Hepatocyte (in vitro differentiated cells): ENCODE measurements at regions not wholly inside any gene's neighbourhood (a gene's known extent, or its start where the extent isn't known, plus 50 kb on each side); places are given as distances from the start of the nearest gene placed in this dataset.
"Not testable (repeated sequence)": the region's sequence is repeated elsewhere in the genome, so short reads cannot be mapped to it uniquely, and the experiment has no call there.

ENCODE experiments used
- DNase-seq: peaks from one replicate; pipeline ENCODE4 v3.0.0-alpha.2; 2016; ENCODE audit warnings: low spot score
- H2AFZ ChIP-seq: fragments of 200-600 bp; sonication (generic); 2 replicates; pipeline ENCODE4 v1.6.0; 2016; ENCODE audit warnings: antibody characterized with exemption, mild to moderate bottlenecking
- H3K27ac ChIP-seq: fragments of 200-600 bp; sonication (generic); 2 replicates; pipeline ENCODE4 v1.5.1; 2016; ENCODE audit warnings: mild to moderate bottlenecking
- H3K27me3 ChIP-seq: fragments of 200-600 bp; sonication (generic); 2 replicates; pipeline ENCODE4 v1.6.1; 2016
- H3K36me3 ChIP-seq: fragments of 200-600 bp; sonication (generic); replicated peaks from 2 replicates; pipeline ENCODE4 v1.5.1; 2016; ENCODE audit warnings: low read depth; ENCODE audit not compliant: insufficient read depth
- H3K4me1 ChIP-seq: fragments of 200-600 bp; sonication (generic); 2 replicates; pipeline ENCODE4 v1.5.1; 2016; ENCODE audit warnings: mild to moderate bottlenecking, moderate library complexity; ENCODE audit not compliant: insufficient read depth
- H3K4me2 ChIP-seq: fragments of 200-600 bp; sonication (generic); 2 replicates; pipeline ENCODE4 v1.6.0; 2016
- H3K4me3 ChIP-seq: fragments of 200-600 bp; sonication (generic); 2 replicates; pipeline ENCODE4 v1.5.1; 2016; ENCODE audit warnings: mild to moderate bottlenecking
- H3K79me2 ChIP-seq: fragments of 200-600 bp; sonication (generic); 2 replicates; pipeline ENCODE4 v1.6.0; 2017; ENCODE audit warnings: mild to moderate bottlenecking
- H3K9me2 ChIP-seq: fragments of 200-600 bp; sonication (generic); replicated peaks from 2 replicates; pipeline ENCODE4 v1.6.0; 2017; ENCODE audit warnings: mild to moderate bottlenecking; ENCODE audit not compliant: insufficient read depth
- H3K9me3 ChIP-seq: fragments of 200-600 bp; sonication (generic); 2 replicates; pipeline ENCODE4 v1.5.1; 2016; ENCODE audit warnings: low read depth, mild to moderate bottlenecking
- H4K20me1 ChIP-seq: fragments of 200-600 bp; sonication (generic); 2 replicates; pipeline ENCODE4 v1.6.0; 2016; ENCODE audit warnings: mild to moderate bottlenecking; ENCODE audit not compliant: insufficient read depth, poor library complexity, severe bottlenecking
- EZH2 ChIP-seq: fragments of 200-600 bp; sonication (generic); IDR thresholded peaks from 2 replicates; pipeline ENCODE4 v1.6.1; 2016; ENCODE audit warnings: antibody characterized with exemption, mild to moderate bottlenecking, borderline replicate concordance
- EZH2phosphoT487 ChIP-seq: fragments of 200-600 bp; sonication (generic); IDR thresholded peaks from one replicate; pipeline ENCODE4 v1.6.1; 2018; ENCODE audit warnings: antibody characterized with exemption, mild to moderate bottlenecking, low read depth, moderate library complexity; ENCODE audit not compliant: unreplicated experiment, severe bottlenecking
- WGBS: methylation state at CpG from one replicate; pipeline ENCODE4 v1.1.6; 2016; ENCODE audit warnings: low lambda C conversion rate; ENCODE audit errors: missing lambda C conversion rate; 5-methylcytosine and 5-hydroxymethylcytosine counted together
- TF ChIP-seq, protein P1 (sequence below): fragments of 200-600 bp; sonication (generic); IDR thresholded peaks from 2 replicates; pipeline ENCODE4 v1.5.1; 2016; ENCODE audit warnings: antibody characterized with exemption, mild to moderate bottlenecking; ENCODE audit not compliant: poor library complexity

DNA sequence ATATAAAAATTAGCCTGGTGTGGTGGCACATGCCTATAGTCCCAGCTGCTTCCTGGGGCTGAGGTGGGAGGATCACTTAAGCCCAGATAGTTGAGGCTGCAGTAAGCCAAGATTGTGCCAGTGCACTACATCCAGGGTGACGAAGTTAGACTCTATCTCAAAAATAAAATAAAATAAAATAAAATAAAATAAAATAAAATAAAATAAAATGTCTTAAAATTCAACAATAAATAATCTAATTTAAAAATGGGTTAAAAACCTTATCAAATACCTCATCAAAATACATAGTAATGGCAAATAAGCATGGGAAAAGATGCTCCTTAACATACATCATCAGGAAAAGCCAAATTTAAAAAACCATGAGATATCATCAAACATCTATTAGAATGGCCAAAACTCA lies 760.2 kb upstream of the AGA start:
- no peak overlapping the region for H2AFZ ChIP-seq
- no peak overlapping the region for H3K4me3 ChIP-seq
- H3K4me2 ChIP-seq = no peak overlapping the region
- no peak overlapping the region for H3K27ac ChIP-seq
- WGBS = 88% methylated on average over 1 of the region's 1 CpG
- H3K9me3 ChIP-seq = no peaks in the 10 kb centered on the region
- no peaks in the 10 kb centered on the region for H3K9me2 ChIP-seq
- no peaks in the 10 kb centered on the region for H3K27me3 ChIP-seq
- no peak for DNase-seq
- TF ChIP-seq EZH2 (no peak), EZH2phosphoT487 (no peak)
- TF ChIP-seq, protein P1, sequence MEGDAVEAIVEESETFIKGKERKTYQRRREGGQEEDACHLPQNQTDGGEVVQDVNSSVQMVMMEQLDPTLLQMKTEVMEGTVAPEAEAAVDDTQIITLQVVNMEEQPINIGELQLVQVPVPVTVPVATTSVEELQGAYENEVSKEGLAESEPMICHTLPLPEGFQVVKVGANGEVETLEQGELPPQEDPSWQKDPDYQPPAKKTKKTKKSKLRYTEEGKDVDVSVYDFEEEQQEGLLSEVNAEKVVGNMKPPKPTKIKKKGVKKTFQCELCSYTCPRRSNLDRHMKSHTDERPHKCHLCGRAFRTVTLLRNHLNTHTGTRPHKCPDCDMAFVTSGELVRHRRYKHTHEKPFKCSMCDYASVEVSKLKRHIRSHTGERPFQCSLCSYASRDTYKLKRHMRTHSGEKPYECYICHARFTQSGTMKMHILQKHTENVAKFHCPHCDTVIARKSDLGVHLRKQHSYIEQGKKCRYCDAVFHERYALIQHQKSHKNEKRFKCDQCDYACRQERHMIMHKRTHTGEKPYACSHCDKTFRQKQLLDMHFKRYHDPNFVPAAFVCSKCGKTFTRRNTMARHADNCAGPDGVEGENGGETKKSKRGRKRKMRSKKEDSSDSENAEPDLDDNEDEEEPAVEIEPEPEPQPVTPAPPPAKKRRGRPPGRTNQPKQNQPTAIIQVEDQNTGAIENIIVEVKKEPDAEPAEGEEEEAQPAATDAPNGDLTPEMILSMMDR = no peak
- no peaks in the 10 kb centered on the region for H4K20me1 ChIP-seq
- no peaks in the 10 kb centered on the region for H3K36me3 ChIP-seq
- H3K79me2 ChIP-seq = no peaks in the 10 kb centered on the region
- no peaks in the 10 kb centered on the region for H3K4me1 ChIP-seq

DNA sequence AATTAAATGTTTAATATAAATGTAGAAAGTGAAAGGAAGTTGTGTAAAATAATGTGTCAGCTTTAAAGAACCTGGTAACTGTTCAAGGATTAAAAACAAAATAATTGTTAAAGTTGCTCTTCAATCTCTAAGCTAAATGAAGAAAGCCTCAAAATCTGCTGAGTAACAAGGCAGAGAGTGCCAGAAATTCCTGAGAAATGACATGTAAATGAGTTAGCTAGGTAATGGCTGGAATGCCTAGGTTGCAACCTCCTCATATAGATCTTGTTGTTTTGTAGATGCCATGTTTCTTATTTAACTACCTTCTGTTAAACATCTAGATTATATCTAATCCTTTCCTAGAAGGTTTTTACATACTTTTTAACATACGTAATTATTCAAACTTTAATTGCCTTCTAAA lies 763.6 kb upstream of the AGA start:
- 92% methylated on average over 1 of the region's 1 CpG for WGBS
- no peak overlapping the region for H2AFZ ChIP-seq
- H4K20me1 ChIP-seq = no peaks in the 10 kb centered on the region
- H3K4me2 ChIP-seq = no peak overlapping the region
- no peaks in the 10 kb centered on the region for H3K27me3 ChIP-seq
- H3K9me2 ChIP-seq = no peaks in the 10 kb centered on the region
- H3K79me2 ChIP-seq = no peaks in the 10 kb centered on the region
- H3K27ac ChIP-seq = no peak overlapping the region
- TF ChIP-seq EZH2phosphoT487 (no peak), EZH2 (no peak)
- TF ChIP-seq, protein P1 = no peak
- H3K4me1 ChIP-seq = no peaks in the 10 kb centered on the region
- no peaks in the 10 kb centered on the region for H3K36me3 ChIP-seq
- no peak overlapping the region for H3K4me3 ChIP-seq
- no peak for DNase-seq
- no peaks in the 10 kb centered on the region for H3K9me3 ChIP-seq

DNA sequence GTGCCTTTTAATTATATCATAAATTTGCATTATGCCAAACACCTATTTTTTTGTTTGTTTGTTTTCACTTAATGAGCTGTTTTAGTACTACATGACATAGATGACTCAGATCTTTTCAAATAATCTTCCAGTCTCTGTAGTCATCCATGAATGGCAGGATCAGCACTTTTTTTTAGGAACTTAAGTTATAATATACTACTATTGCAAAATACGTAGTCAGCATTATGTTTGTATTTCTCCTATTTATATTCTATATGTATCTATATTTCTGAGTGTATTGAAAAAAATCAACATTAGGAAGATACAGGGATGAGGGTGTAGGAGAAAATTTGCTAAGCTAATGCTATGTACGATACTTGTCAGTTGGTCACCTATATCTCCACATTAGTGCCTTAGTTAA lies 773.1 kb upstream of the AGA start:
- 92% methylated on average over 2 of the region's 2 CpGs for WGBS
- H3K4me1 ChIP-seq = no peaks in the 10 kb centered on the region
- no peak overlapping the region for H2AFZ ChIP-seq
- H3K4me2 ChIP-seq = no peak overlapping the region
- H3K36me3 ChIP-seq = no peaks in the 10 kb centered on the region
- no peak overlapping the region for H3K27ac ChIP-seq
- DNase-seq = no peak
- no peaks in the 10 kb centered on the region for H3K9me3 ChIP-seq
- H3K9me2 ChIP-seq = no peaks in the 10 kb centered on the region
- H4K20me1 ChIP-seq = no peaks in the 10 kb centered on the region
- no peak overlapping the region for H3K4me3 ChIP-seq
- no peaks in the 10 kb centered on the region for H3K27me3 ChIP-seq
- TF ChIP-seq EZH2 (no peak), EZH2phosphoT487 (no peak)
- TF ChIP-seq, protein P1 = no peak
- H3K79me2 ChIP-seq = no peaks in the 10 kb centered on the region

DNA sequence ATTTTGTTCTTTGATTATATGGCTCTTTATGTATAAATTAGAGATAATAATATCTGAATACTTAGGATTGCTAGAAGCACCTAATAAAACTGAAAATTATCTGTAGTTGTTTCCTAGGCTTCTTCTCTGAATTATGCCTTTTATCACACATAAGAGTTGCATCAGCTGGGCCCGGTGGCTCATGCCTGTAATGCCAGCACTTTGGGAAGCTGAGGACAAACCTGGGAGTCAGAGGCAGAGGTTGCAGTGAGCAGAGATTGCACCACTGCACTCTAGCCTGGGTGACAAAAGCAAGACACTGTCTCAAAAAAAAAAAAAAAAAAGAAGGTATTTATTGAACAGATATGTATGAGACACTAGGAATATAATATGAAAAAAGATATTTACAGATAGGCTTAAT lies 773.5 kb upstream of the AGA start:
- no peak for TF ChIP-seq EZH2
- TF ChIP-seq, protein P1 = no peak
- TF ChIP-seq EZH2phosphoT487 = no peak

DNA sequence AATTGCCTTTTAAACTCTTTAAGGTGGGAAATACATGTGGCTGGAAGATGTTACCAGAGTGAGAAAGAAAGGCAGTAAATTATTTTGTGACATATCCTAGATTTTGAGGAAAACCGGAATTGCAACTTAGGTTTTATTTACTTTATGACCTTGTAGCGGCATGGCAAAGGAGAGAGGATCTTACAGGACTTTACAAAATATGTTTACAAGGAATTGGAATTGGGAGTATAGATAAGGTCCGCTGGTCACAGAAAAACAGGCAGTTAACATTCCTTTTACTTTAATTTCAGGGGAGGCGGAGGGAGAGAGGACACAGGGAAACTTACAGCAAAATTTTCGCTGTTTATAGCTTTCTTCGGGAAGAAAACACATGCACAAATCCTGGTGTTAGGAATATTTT lies 784.2 kb upstream of the AGA start:
- 27% methylated on average over 6 of the region's 6 CpGs for WGBS
- not testable (repeated sequence) for DNase-seq

More for the DNA sequence above, 773.5 kb upstream of the AGA start:
- no peak overlapping the region for H3K4me3 ChIP-seq
- 57% methylated on average over 1 of the region's 1 CpG for WGBS
- H3K27me3 ChIP-seq = no peaks in the 10 kb centered on the region
- H3K36me3 ChIP-seq = no peaks in the 10 kb centered on the region
- H3K79me2 ChIP-seq = no peaks in the 10 kb centered on the region
- no peak overlapping the region for H3K27ac ChIP-seq
- H3K9me2 ChIP-seq = no peaks in the 10 kb centered on the region
- H3K9me3 ChIP-seq = no peaks in the 10 kb centered on the region
- H2AFZ ChIP-seq = no peak overlapping the region
- no peaks in the 10 kb centered on the region for H3K4me1 ChIP-seq
- no peaks in the 10 kb centered on the region for H4K20me1 ChIP-seq
- no peak for DNase-seq
- no peak overlapping the region for H3K4me2 ChIP-seq

More for the DNA sequence above, 784.2 kb upstream of the AGA start:
- not testable (repeated sequence) for H3K27me3 ChIP-seq, H4K20me1 ChIP-seq, H3K4me3 ChIP-seq, H3K27ac ChIP-seq, H3K9me2 ChIP-seq, H3K4me2 ChIP-seq, H3K4me1 ChIP-seq, H3K36me3 ChIP-seq, H3K79me2 ChIP-seq, H3K9me3 ChIP-seq, H2AFZ ChIP-seq
